Central memory CD8-positive, alpha-beta T cell (primary cell): ENCODE measurements at regions not wholly inside any gene's neighbourhood (a gene's known extent, or its start where the extent isn't known, plus 50 kb on each side); places are given as distances from the start of the nearest gene placed in this dataset.
"Not testable (repeated sequence)": the region's sequence is repeated elsewhere in the genome, so short reads cannot be mapped to it uniquely, and the experiment has no call there.

ENCODE experiments used
- ATAC-seq: fragments of 150-1000 bp; cut with Tn5 transposase; replicated peaks from 2 replicates; pipeline ENCODE4 v1.10.0; 2022; ENCODE audit warnings: mild to moderate bottlenecking, moderate FRiP score, moderate number of reproducible peaks; ENCODE audit not compliant: poor library complexity, severe bottlenecking; ENCODE audit errors: extremely low read depth
- DNase-seq, 2 donors: peaks; one replicate each; pipeline ENCODE4 v3.0.0; 2021; ENCODE audit warnings: low spot score in 2 of 2
- H3K27ac Mint-ChIP-seq: one replicate; pipeline ENCODE4 v1.8.0; 2022; ENCODE audit warnings: low read depth, mild to moderate bottlenecking, moderate library complexity, mixed read lengths
- H3K27me3 Mint-ChIP-seq: one replicate; pipeline ENCODE4 v1.8.0; 2022; ENCODE audit warnings: mixed read lengths
- H3K36me3 Mint-ChIP-seq: one replicate; pipeline ENCODE4 v1.8.0; 2022; ENCODE audit warnings: mild to moderate bottlenecking, moderate library complexity, mixed read lengths; ENCODE audit not compliant: insufficient read depth
- H3K4me1 Mint-ChIP-seq: one replicate; pipeline ENCODE4 v1.8.0; 2022; ENCODE audit warnings: mixed read lengths
- H3K4me3 Mint-ChIP-seq: one replicate; pipeline ENCODE4 v1.8.0; 2022; ENCODE audit warnings: mild to moderate bottlenecking, moderate library complexity, mixed read lengths
- H3K9me3 Mint-ChIP-seq: one replicate; pipeline ENCODE4 v1.8.0; 2022; ENCODE audit warnings: mixed read lengths

- DNase-seq (no peak), ATAC-seq (no peak)
- no peak overlapping the region for H3K27ac Mint-ChIP-seq
- H3K9me3 Mint-ChIP-seq, result no peaks in the 10 kb centered on the region
- no peaks in the 10 kb centered on the region for H3K4me1 Mint-ChIP-seq
- no peaks in the 10 kb centered on the region for H3K36me3 Mint-ChIP-seq
- H3K27me3 Mint-ChIP-seq, result peaks cover 41% of the 10 kb centered on the region
- H3K4me3 Mint-ChIP-seq, result no peak overlapping the region
Measured at GRCh38 chr10:21463436-21463835, 62.0 kb downstream of the SKIDA1 start.

DNA sequence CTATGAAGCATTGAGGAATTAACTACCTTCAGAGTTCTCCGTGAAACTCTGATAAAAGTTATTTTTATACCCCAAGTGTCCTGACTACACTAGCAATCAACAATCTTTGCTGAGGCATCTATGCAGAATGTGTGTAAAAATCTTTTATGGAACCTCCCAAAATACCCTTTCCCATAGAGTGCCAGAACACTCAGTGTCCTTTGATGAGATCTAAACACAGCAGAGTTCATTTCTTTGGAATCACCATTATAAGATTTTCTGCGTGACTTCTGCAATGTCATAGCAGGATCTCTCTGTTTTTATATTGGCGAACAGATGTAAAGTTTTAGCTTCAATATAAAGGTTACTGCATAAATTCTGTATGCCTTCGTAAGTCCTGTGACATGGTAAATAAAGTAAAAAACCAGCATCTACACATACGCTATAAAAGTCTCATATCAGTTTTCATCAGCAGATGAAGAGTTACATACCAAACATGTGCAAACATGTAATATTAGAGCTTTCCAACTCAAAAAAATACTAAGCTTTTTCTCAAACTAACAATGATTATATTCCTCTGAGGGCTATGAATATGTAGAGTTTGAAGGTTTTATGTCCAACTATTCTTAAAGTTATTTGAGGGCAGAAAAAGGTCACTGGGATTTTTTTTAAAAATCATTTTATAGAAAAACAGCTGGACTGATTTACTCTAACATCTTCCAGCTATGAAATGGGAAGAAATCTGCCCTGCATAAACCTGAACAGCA lies 67.2 kb downstream of the SKIDA1 start:
- H3K4me3 Mint-ChIP-seq, result no peak overlapping the region
- DNase-seq, result no peak
- H3K9me3 Mint-ChIP-seq, result no peaks in the 10 kb centered on the region
- no peaks in the 10 kb centered on the region for H3K4me1 Mint-ChIP-seq
- peaks cover 64% of the 10 kb centered on the region for H3K27me3 Mint-ChIP-seq
- H3K36me3 Mint-ChIP-seq, result no peaks in the 10 kb centered on the region
- H3K27ac Mint-ChIP-seq, result no peak overlapping the region
- no peak for ATAC-seq

DNA sequence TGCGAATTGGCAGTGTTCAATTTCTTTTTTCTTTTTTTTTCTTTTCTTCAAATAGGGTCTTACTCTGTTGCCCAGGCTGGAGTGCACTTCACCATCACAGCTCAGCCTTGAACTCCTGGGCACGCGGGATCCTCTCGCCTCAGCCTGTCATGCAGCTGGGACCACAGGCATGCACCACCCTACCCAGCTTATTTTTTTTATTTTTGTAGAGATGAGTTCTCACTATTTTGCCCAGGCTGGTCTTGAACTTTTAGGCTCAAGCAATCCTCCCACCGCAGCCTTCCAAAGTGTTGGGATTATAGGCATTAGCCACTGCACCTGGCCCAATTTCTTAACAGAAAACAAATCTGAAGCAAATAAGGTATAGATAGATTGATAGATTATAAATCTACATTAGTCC lies 69.3 kb downstream of the SKIDA1 start:
- no peaks in the 10 kb centered on the region for H3K4me1 Mint-ChIP-seq
- peaks cover 55% of the 10 kb centered on the region for H3K27me3 Mint-ChIP-seq
- DNase-seq (no peak), ATAC-seq (no peak)
- no peak overlapping the region for H3K27ac Mint-ChIP-seq
- H3K4me3 Mint-ChIP-seq, result no peak overlapping the region
- no peaks in the 10 kb centered on the region for H3K9me3 Mint-ChIP-seq
- no peaks in the 10 kb centered on the region for H3K36me3 Mint-ChIP-seq

GRCh38 chr10:21452203-21452602 lies 73.3 kb downstream of the SKIDA1 start:
- Mint-ChIP-seq H3K27me3 (peaks cover 31% of the 10 kb centered on the region), H3K27ac (no peak overlapping the region), H3K9me3 (no peaks in the 10 kb centered on the region), H3K36me3 (no peaks in the 10 kb centered on the region), H3K4me1 (no peaks in the 10 kb centered on the region), H3K4me3 (no peak overlapping the region)
- ATAC-seq, result no peak
- no peak for DNase-seq

DNA sequence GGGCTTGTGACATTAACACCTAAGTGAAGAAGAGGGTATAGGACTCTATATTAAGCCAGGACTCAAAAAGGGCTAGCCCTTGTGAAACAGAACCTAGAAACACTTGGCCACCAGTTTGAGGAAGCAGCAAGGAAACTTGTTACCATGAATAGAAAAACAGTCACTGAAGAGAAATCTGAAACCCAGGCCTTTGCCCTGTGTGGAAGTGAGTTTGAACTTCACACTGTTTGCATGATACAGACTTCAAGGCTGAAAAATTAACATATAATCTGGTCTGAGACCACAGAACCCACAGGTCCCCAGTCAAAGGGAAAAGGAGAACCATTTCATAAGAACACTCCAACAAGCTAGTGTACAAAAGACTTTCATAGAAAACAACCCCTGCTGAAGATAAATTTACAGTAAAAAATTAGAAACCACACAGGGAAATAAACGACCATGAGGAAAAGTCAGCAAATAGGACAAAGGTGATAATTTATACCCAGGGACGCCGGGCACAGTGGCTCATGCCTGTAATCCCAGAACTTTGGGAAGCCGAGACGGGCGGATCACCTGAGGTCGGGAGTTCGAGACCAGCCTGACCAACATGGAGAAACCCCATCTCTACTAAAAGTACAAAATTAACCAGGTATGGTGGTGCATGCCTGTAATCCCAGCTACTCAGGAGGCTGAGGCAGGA lies 76.1 kb downstream of the SKIDA1 start:
- ATAC-seq (no peak), DNase-seq (no peak)
- Mint-ChIP-seq H3K4me3 (no peak overlapping the region), H3K4me1 (no peaks in the 10 kb centered on the region), H3K9me3 (no peaks in the 10 kb centered on the region), H3K36me3 (no peaks in the 10 kb centered on the region), H3K27me3 (peaks cover 10% of the 10 kb centered on the region), H3K27ac (no peak overlapping the region)

GRCh38 chr10:21445163-21445562 lies 80.3 kb downstream of the SKIDA1 start:
- no peak overlapping the region for H3K27ac Mint-ChIP-seq
- H3K27me3 Mint-ChIP-seq, result no peaks in the 10 kb centered on the region
- DNase-seq (no peak), ATAC-seq (no peak)
- H3K9me3 Mint-ChIP-seq, result no peaks in the 10 kb centered on the region
- no peaks in the 10 kb centered on the region for H3K36me3 Mint-ChIP-seq
- no peak overlapping the region for H3K4me3 Mint-ChIP-seq
- H3K4me1 Mint-ChIP-seq, result no peaks in the 10 kb centered on the region

DNA sequence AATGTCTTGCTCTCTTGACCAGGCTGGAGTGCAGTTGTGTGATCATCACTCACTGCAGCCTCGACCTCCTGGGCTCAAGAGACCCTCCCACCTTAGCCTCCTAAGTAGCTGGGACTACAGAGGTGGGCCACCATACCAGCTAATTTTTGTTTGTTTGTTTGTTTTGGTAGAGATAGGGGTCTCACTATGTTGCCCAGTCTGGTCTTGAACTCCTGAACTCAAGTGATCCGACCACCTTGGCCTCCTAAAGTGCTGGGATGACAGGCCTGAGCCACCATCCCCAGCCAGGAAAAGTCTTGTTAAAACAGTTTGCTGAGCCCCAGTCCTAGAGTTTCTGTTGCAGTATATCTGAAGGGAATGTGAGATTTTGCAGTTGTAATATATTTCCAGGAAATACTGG lies 83.9 kb downstream of the SKIDA1 start:
- no peaks in the 10 kb centered on the region for H3K4me1 Mint-ChIP-seq
- H3K9me3 Mint-ChIP-seq, result no peaks in the 10 kb centered on the region
- H3K27me3 Mint-ChIP-seq, result no peaks in the 10 kb centered on the region
- H3K36me3 Mint-ChIP-seq, result no peaks in the 10 kb centered on the region
- DNase-seq (no peak), ATAC-seq (no peak)
- no peak overlapping the region for H3K27ac Mint-ChIP-seq
- H3K4me3 Mint-ChIP-seq, result no peak overlapping the region

GRCh38 chr10:21438914-21439313 lies 86.6 kb downstream of the SKIDA1 start:
- not testable (repeated sequence) for H3K4me3 Mint-ChIP-seq, H3K36me3 Mint-ChIP-seq, DNase-seq, H3K9me3 Mint-ChIP-seq, ATAC-seq, H3K4me1 Mint-ChIP-seq, H3K27ac Mint-ChIP-seq
- peaks cover 14% of the 10 kb centered on the region for H3K27me3 Mint-ChIP-seq

DNA sequence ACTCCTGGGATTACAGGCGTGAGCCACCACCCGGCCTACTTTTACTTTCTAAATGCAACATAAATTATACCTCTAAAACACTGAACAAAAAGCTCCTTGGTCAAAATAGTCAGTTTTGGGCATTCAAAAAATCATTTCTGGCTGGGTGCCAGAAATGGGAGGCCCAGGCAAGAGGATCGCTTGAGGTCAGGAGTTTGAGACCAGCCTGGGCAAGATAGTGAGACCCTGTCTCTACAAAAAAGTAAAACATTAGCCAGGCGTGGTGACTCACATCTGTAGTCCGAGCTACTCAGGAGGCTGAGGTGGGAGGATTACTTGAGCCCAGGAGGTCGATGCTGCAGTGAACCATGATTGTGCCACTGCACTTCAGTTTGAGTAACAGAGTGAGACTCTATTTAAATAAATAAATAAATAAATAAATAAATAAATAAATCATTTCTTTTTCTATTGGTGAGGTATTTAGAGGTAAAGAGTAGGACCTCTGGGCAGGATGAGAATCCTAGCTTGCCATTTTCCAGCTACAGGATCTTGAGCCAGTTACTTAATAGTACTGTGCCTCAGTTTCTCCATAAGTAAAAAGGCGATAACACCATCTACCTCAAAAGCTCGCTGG lies 87.6 kb downstream of the SKIDA1 start:
- no peak overlapping the region for H3K4me3 Mint-ChIP-seq
- H3K36me3 Mint-ChIP-seq, result peaks cover under 1% of the 10 kb centered on the region
- no peak overlapping the region for H3K27ac Mint-ChIP-seq
- H3K9me3 Mint-ChIP-seq, result no peaks in the 10 kb centered on the region
- DNase-seq (no peak), ATAC-seq (no peak)
- peaks cover 19% of the 10 kb centered on the region for H3K27me3 Mint-ChIP-seq
- no peaks in the 10 kb centered on the region for H3K4me1 Mint-ChIP-seq

GRCh38 chr10:21432266-21432665 lies 93.2 kb downstream of the SKIDA1 start:
- Mint-ChIP-seq H3K27ac (no peak overlapping the region), H3K4me3 (no peak overlapping the region), H3K36me3 (peaks cover 3% of the 10 kb centered on the region), H3K9me3 (no peaks in the 10 kb centered on the region), H3K27me3 (peaks cover 19% of the 10 kb centered on the region), H3K4me1 (no peaks in the 10 kb centered on the region)
- ATAC-seq (no peak), DNase-seq (no peak)

DNA sequence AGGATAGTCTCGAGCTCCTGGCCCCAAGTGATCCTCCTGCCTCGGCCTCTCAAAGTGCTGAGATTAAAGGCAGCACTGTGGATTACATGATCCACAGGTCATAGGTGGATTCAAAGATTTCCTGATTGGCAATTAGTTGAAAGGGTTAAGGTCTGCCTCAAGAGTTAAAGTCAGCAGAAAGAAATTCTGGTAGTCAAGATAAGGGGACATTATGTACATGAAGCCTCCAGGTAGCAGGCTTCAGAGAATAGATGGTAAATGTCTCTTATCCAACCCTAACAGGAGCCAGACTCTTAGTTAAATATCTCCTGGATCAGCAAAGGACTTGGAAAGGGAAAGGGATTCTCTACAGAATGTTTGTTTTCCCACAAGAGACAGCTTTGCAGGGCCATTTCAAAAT lies 93.7 kb downstream of the SKIDA1 start:
- H3K27me3 Mint-ChIP-seq, result peaks cover 19% of the 10 kb centered on the region
- peaks cover 3% of the 10 kb centered on the region for H3K36me3 Mint-ChIP-seq
- H3K4me3 Mint-ChIP-seq, result no peak overlapping the region
- no peaks in the 10 kb centered on the region for H3K9me3 Mint-ChIP-seq
- ATAC-seq (no peak), DNase-seq (no peak)
- H3K27ac Mint-ChIP-seq, result no peak overlapping the region
- no peaks in the 10 kb centered on the region for H3K4me1 Mint-ChIP-seq

GRCh38 chr10:21427804-21428481 lies 97.5 kb downstream of the SKIDA1 start:
- Mint-ChIP-seq H3K9me3 (no peaks in the 10 kb centered on the region), H3K36me3 (peaks cover 3% of the 10 kb centered on the region), H3K4me3 (no peak overlapping the region), H3K27ac (no peak overlapping the region), H3K4me1 (no peaks in the 10 kb centered on the region), H3K27me3 (no peaks in the 10 kb centered on the region)
- no peak for ATAC-seq
- no peak for DNase-seq
